ENCODE measurements at regions not wholly inside any gene's neighbourhood (a gene's known extent, or its start where the extent isn't known, plus 50 kb on each side); places are given as distances from the start of the nearest gene placed in this dataset.
A peak's percentile ranks its signal among the peaks of the same experiment; 100 is the strongest.

GRCh38 chr3:56672-57071 is 139.9 kb upstream of the CHL1 start:
- DNase-seq (ENCODE audit: low spot score in 2 of 2), result no peak
- no peaks in the 10 kb centered on the region for H3K4me1 ChIP-seq
- H3K36me3 ChIP-seq (replicated peaks), result no peaks in the 10 kb centered on the region
- H3K9me3 ChIP-seq, result no peaks in the 10 kb centered on the region
- in situ Hi-C loops (cut with MboI; ENCODE audit: low sequenced_read_pairs), result no loop called here
- H3K4me3 ChIP-seq, result no peak overlapping the region
- H3K27me3 ChIP-seq (ENCODE audit: low read depth), result no peaks in the 10 kb centered on the region

GRCh38 chr3:59854-60253 is 136.7 kb upstream of the CHL1 start:
- H3K4me1 ChIP-seq, result no peaks in the 10 kb centered on the region
- no peaks in the 10 kb centered on the region for H3K36me3 ChIP-seq (replicated peaks)
- no peaks in the 10 kb centered on the region for H3K27me3 ChIP-seq (ENCODE audit: low read depth)
- in situ Hi-C loops (cut with MboI; ENCODE audit: low sequenced_read_pairs), result no loop called here
- no peak overlapping the region for H3K4me3 ChIP-seq
- DNase-seq (ENCODE audit: low spot score in 2 of 2), result no peak
- no peaks in the 10 kb centered on the region for H3K9me3 ChIP-seq

DNA sequence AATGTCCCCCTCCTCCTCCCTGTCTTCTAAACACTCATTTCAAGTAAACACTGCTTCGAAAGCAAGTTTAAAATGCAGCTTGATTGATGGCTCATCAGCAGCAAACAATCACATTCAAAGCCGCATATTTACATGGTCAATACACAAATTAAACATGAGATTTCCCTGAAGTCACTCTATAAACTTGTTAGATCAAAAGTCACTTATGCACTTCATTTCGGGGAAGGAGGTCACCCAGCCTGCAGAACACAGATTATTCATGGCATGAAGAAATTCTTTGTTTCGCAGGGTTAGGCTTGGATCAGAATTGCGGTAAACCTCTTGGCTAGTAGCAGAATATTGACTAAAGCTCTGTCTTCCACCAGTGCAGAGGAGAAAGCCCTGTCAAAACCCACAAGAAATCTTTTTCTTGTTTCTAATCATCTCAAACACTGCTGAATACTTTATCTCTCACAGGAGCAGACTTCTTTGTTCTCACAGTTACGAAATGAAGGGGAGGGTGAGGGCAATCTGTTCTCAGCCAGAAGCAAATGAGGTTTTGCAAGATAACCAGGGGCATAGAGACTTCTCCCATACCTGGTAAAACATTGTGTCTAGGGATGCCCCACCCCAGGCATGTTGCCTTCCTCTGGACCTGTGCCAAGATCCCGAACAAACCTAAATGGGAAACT is 133.3 kb upstream of the CHL1 start:
- no peak for DNase-seq (ENCODE audit: low spot score in 2 of 2)
- Histone ChIP-seq H3K4me3 (no peak overlapping the region), H3K4me1 (no peaks in the 10 kb centered on the region), H3K36me3 (replicated peaks) (no peaks in the 10 kb centered on the region), H3K27me3 (ENCODE audit: low read depth) (no peaks in the 10 kb centered on the region), H3K9me3 (no peaks in the 10 kb centered on the region)
- in situ Hi-C loops (cut with MboI; ENCODE audit: low sequenced_read_pairs), result no loop called here

- in situ Hi-C loops (cut with MboI; ENCODE audit: low sequenced_read_pairs), result no loop called here
- H3K27me3 ChIP-seq (ENCODE audit: low read depth), result no peaks in the 10 kb centered on the region
These were observed 126.9 kb upstream of the CHL1 start for GRCh38 chr3:69690-70089.

DNA sequence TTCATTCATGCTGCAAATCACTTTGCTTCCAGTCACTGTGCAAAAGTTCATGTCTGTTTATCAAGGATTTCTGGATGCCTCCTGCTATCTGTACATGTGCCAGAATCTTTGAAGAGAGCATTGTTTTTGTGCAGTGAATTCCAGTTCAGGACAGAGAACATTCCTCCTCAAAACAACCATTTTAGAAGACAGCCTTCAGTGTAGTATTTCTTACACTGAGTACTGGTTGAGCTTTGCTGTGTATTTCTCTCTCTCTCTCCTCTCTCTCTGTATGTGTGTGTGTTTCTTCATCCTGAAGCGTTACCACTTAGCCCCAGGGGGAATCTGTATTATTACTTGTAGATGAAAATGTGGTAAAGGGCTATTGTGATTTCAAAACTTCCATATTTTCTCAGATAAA is 123.8 kb upstream of the CHL1 start:
- Histone ChIP-seq H3K27me3 (ENCODE audit: low read depth) (no peaks in the 10 kb centered on the region; the same call in 1 of the 2 replicates), H3K4me1 (peaks cover 13% of the 10 kb centered on the region), H3K4me3 (no peak overlapping the region), H3K9me3 (no peaks in the 10 kb centered on the region), H3K36me3 (replicated peaks) (no peaks in the 10 kb centered on the region)
- in situ Hi-C loops (cut with MboI; ENCODE audit: low sequenced_read_pairs), result no loop called here
- DNase-seq (ENCODE audit: low spot score in 2 of 2), result no peak

More at GRCh38 chr3:69690-70089, 126.9 kb upstream of the CHL1 start:
- Histone ChIP-seq H3K36me3 (replicated peaks) (no peaks in the 10 kb centered on the region), H3K4me1 (peaks cover 13% of the 10 kb centered on the region), H3K4me3 (no peak overlapping the region), H3K9me3 (no peaks in the 10 kb centered on the region)
- DNase-seq (ENCODE audit: low spot score in 2 of 2), result no peak

GRCh38 chr3:73271-73670 is 123.3 kb upstream of the CHL1 start:
- in situ Hi-C loops (cut with MboI; ENCODE audit: low sequenced_read_pairs), result no loop called here
- Histone ChIP-seq H3K4me1 (peaks cover 13% of the 10 kb centered on the region), H3K4me3 (no peak overlapping the region), H3K27me3 (ENCODE audit: low read depth) (no peaks in the 10 kb centered on the region; the same call in 1 of the 2 replicates), H3K36me3 (replicated peaks) (no peaks in the 10 kb centered on the region), H3K9me3 (no peaks in the 10 kb centered on the region)
- peak in 1 of 2 experiments; percentile 47 for DNase-seq (ENCODE audit: low spot score in 2 of 2)

DNA sequence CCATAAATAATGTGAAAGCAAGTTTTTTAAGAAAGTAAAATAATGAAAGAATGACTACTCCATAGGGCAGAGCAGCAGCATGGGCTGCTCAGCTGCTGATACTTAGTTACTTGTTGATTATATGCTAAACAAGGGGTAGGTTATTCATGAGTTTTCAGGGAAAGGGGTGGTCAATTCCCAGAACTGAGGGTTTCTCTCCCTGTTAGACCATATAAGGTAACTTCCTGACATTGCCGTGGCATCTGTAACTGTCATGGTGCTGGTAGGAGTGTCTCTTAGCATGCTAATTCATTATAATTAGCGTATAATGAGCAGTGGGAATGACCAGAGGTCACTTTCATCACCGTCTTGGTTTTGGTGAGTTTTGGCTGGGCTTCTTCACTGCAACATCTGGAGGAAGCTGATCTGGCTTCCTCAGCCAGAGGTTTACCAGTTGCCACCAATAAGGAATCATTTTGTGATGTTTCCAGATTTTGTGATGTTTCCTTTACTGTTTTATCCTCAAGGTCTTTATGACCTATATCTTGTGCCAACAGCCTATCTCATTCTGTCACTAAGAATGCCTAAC is 121.8 kb upstream of the CHL1 start:
- no peaks in the 10 kb centered on the region; the same call in 1 of the 2 replicates for H3K27me3 ChIP-seq (ENCODE audit: low read depth)
- no peaks in the 10 kb centered on the region for H3K36me3 ChIP-seq (replicated peaks)
- DNase-seq (ENCODE audit: low spot score in 2 of 2), result no peak
- no peak overlapping the region for H3K4me3 ChIP-seq
- peaks cover 13% of the 10 kb centered on the region for H3K4me1 ChIP-seq
- no peaks in the 10 kb centered on the region for H3K9me3 ChIP-seq
- in situ Hi-C loops (cut with MboI; ENCODE audit: low sequenced_read_pairs), result no loop called here

DNA sequence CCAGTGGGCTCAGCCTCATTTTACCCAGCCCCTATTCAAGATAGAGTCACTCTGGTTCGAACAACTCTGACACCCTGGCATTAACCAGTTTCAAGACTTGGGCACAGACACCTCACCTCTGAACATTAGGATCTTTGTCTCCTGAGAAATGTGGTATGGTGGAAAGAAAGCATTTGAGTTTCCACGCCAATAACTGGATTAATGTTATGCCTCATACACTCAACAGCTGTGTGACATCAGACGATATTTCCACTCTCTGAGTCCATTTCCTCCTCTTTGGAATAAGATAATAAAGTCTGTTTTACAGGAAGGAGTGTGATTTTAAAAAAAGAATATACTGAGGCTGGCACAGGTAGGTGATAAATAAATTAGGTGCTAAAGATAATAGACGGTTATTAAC is 121.3 kb upstream of the CHL1 start:
- H3K4me3 ChIP-seq, result no peak overlapping the region
- H3K4me1 ChIP-seq, result peaks cover 13% of the 10 kb centered on the region
- H3K36me3 ChIP-seq (replicated peaks), result no peaks in the 10 kb centered on the region
- no peaks in the 10 kb centered on the region for H3K9me3 ChIP-seq
- DNase-seq (ENCODE audit: low spot score in 2 of 2), result no peak
- in situ Hi-C loops (cut with MboI; ENCODE audit: low sequenced_read_pairs), result no loop called here
- no peaks in the 10 kb centered on the region; the same call in 1 of the 2 replicates for H3K27me3 ChIP-seq (ENCODE audit: low read depth)

DNA sequence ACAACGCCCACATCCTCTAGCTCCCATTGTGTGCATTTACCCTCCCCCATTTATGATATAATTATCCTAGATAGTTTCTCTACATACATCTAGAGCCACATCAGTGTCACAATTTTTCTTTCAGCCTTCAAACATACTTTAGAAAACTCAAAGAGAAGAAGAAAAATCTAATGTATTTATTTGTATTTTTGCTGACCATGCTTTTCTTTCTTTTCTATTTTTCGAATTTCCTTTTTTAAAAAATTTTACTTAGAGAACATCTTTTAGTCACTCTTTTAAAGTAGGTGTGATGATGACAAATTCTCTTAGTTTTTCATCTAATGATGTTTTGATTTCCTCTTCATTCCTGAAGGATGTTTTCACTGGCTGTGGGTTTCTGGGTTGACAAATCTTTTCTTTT is 117.0 kb upstream of the CHL1 start:
- Histone ChIP-seq H3K27me3 (ENCODE audit: low read depth) (no peaks in the 10 kb centered on the region; the same call in 1 of the 2 replicates), H3K4me1 (no peaks in the 10 kb centered on the region), H3K9me3 (no peaks in the 10 kb centered on the region), H3K36me3 (replicated peaks) (no peaks in the 10 kb centered on the region), H3K4me3 (no peak overlapping the region)
- no peak for DNase-seq (ENCODE audit: low spot score in 2 of 2)
- in situ Hi-C loops (cut with MboI; ENCODE audit: low sequenced_read_pairs), result no loop called here

DNA sequence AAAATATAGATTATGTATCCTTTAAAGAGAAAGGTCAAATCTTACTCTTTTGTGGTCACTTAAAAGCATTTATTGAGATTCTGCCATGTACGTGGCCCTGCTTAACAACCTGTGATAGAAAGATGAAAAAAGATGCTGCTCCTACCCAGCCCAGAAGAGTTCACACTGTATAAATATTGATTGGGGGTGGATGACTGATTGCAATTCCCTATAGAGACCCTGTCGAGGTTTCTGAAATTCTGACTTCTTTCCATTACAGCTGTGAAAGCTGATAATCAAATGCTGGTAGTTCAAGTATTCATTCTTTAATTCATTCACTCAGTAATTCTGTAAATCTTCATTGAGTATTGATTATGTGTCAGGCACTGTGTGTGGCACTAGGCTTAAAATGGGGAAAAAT is 114.1 kb upstream of the CHL1 start:
- H3K4me1 ChIP-seq, result no peaks in the 10 kb centered on the region
- H3K9me3 ChIP-seq, result no peaks in the 10 kb centered on the region
- H3K27me3 ChIP-seq (ENCODE audit: low read depth), result peaks cover 3% of the 10 kb centered on the region; the same call in 1 of the 2 replicates
- in situ Hi-C loops (cut with MboI; ENCODE audit: low sequenced_read_pairs), result no loop called here
- no peak for DNase-seq (ENCODE audit: low spot score in 2 of 2)
- no peak overlapping the region for H3K4me3 ChIP-seq
- no peaks in the 10 kb centered on the region for H3K36me3 ChIP-seq (replicated peaks)

GRCh38 chr3:83096-83495 is 113.5 kb upstream of the CHL1 start:
- H3K36me3 ChIP-seq (replicated peaks), result no peaks in the 10 kb centered on the region
- H3K4me3 ChIP-seq, result no peak overlapping the region
- H3K4me1 ChIP-seq, result no peaks in the 10 kb centered on the region
- H3K27me3 ChIP-seq (ENCODE audit: low read depth), result peaks cover 3% of the 10 kb centered on the region; the same call in 1 of the 2 replicates
- in situ Hi-C loops (cut with MboI; ENCODE audit: low sequenced_read_pairs), result no loop called here
- DNase-seq (ENCODE audit: low spot score in 2 of 2), result no peak
- no peaks in the 10 kb centered on the region for H3K9me3 ChIP-seq

DNA sequence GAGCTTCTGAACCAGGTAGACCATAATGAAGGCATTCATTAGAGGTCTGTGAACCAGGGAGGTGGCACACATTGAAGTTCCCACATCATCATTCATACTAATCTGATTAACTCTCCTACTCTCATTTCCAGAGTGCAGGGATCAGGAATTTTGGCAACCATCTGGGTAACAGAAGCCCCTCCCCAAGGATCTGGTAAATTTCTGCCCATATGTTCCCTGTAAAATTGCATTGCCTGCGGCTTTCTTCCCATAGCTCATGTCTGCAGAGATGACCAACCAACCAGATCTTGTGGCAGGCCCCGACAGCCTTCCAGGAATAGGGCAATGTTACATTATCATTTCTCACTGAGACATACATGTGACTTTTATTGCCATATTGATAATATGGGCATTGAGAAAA is 111.4 kb upstream of the CHL1 start:
- no peak overlapping the region for H3K4me3 ChIP-seq
- H3K36me3 ChIP-seq (replicated peaks), result no peaks in the 10 kb centered on the region
- no peaks in the 10 kb centered on the region for H3K9me3 ChIP-seq
- no peak for DNase-seq (ENCODE audit: low spot score in 2 of 2)
- H3K4me1 ChIP-seq, result no peaks in the 10 kb centered on the region
- H3K27me3 ChIP-seq (ENCODE audit: low read depth), result peaks cover 3% of the 10 kb centered on the region; the same call in 1 of the 2 replicates
- in situ Hi-C loops (cut with MboI; ENCODE audit: low sequenced_read_pairs), result no loop called here

DNA sequence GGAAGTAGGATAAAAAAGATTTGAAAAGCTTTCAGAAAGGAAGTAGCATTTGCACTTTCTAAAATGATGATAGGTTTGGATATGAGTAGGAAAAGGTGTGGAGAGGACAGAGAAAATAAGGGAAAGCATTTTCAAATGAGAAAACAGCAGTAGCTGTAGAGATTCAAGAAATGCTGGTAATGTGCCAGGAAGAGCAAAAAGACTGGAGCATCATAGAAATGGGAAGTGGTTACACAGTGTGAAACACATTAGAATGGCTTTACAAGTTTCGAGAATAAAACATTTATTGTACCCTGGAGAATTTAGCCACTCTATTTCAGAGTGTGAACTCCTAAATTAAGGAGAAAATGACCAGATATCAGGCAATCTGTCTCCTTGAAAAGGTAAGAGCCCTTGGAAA is 108.3 kb upstream of the CHL1 start:
- in situ Hi-C loops (cut with MboI; ENCODE audit: low sequenced_read_pairs), result no loop called here
- Histone ChIP-seq H3K4me1 (no peaks in the 10 kb centered on the region), H3K4me3 (no peak overlapping the region), H3K9me3 (no peaks in the 10 kb centered on the region), H3K36me3 (replicated peaks) (no peaks in the 10 kb centered on the region), H3K27me3 (ENCODE audit: low read depth) (peaks cover 3% of the 10 kb centered on the region; the same call in 1 of the 2 replicates)
- no peak for DNase-seq (ENCODE audit: low spot score in 2 of 2)

DNA sequence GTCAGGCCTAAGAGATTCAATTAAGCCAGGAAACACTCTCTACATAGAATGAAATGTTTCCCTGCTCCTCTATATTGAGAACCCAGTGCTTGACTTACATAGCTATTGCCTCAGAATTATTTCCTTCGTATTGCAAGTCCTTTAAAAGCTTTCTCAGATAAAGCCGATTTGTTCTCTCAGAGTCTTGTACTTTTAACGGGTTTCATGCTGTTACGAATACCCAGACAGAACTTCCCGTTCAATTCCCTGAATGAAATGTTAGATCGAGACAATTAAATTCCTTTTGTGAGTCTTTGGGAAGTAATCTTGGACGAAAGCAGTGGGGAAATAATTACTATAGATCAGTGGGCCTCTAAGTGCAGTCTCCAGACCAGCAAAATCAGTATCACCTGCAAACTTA is 102.8 kb upstream of the CHL1 start:
- no peak overlapping the region for H3K4me3 ChIP-seq
- H3K27me3 ChIP-seq (ENCODE audit: low read depth), result no peaks in the 10 kb centered on the region
- H3K4me1 ChIP-seq, result peaks cover 3% of the 10 kb centered on the region
- in situ Hi-C loops (cut with MboI; ENCODE audit: low sequenced_read_pairs), result no loop called here
- no peak for DNase-seq (ENCODE audit: low spot score in 2 of 2)
- no peaks in the 10 kb centered on the region for H3K36me3 ChIP-seq (replicated peaks)
- no peaks in the 10 kb centered on the region for H3K9me3 ChIP-seq

Data from HAP-1 (cell line).